ENCODE measurements at regions not wholly inside any gene's neighbourhood (a gene's known extent, or its start where the extent isn't known, plus 50 kb on each side); places are given as distances from the start of the nearest gene placed in this dataset.
A peak's percentile ranks its signal among the peaks of the same experiment; 100 is the strongest.

- TF ChIP-seq CTCF (IDR thresholded peaks at IDR 0.05; ENCODE audit: low read length) (peak; percentile 5; the same call in 1 of the 2 replicates), EZH2 (IDR thresholded peaks at IDR 0.05; ENCODE audit: borderline replicate concordance, low read length) (no peak)
These were observed 1512.5 kb upstream of the B3GALT2 start for GRCh38 chr1:194698908-194699318.
